ENCODE measurements at regions not wholly inside any gene's neighbourhood (a gene's known extent, or its start where the extent isn't known, plus 50 kb on each side); places are given as distances from the start of the nearest gene placed in this dataset.

DNA sequence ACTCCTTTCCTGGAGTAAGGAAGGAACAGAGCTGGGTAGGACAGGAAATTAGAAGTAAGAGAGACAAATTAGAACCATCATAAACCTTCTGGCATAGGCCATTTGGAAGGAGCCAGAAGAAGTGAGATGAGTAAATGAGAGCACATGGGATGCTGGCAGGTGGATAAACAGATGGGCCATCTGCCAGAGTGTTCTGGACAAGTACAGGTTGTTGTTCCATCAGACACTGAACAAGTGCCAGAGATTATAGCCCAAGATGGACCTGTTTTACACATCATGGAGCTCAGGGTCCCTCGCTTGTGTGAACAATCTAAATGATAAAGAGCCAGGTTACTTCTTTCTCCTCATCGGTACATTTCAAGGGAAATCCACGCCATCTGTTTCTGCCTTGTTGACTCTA, 200.3 kb downstream of the HHIPL2 start:
- Histone ChIP-seq H3K36me3 (no peaks in the 10 kb centered on the region), H3K9me3 (ENCODE audit: severe bottlenecking) (no peaks in the 10 kb centered on the region), H3K4me3 (ENCODE audit: low read depth, low read length) (no peak overlapping the region), H3K27me3 (ENCODE audit: insufficient read depth, low read depth, severe bottlenecking) (no peaks in the 10 kb centered on the region), H3K27ac (no peak overlapping the region)
- no peak for DNase-seq
- TF ChIP-seq CTCF (IDR thresholded peaks at IDR 0.05; ENCODE audit: low read depth, low read length): no peak

- no peaks in the 10 kb centered on the region for H3K36me3 ChIP-seq
- no peak overlapping the region for H3K4me3 ChIP-seq (ENCODE audit: low read depth, low read length)
- H3K27ac ChIP-seq: no peak overlapping the region
- H3K9me3 ChIP-seq (ENCODE audit: severe bottlenecking): no peaks in the 10 kb centered on the region
- no peak for TF ChIP-seq CTCF (IDR thresholded peaks at IDR 0.05; ENCODE audit: low read depth, low read length)
- DNase-seq: no peak
- no peaks in the 10 kb centered on the region for H3K27me3 ChIP-seq (ENCODE audit: insufficient read depth, low read depth, severe bottlenecking)
Measured at GRCh38 chr1:222346955-222347354, 200.9 kb downstream of the HHIPL2 start.

- no peaks in the 10 kb centered on the region for H3K27me3 ChIP-seq (ENCODE audit: insufficient read depth, low read depth, severe bottlenecking)
- no peak overlapping the region for H3K4me3 ChIP-seq (ENCODE audit: low read depth, low read length)
- H3K9me3 ChIP-seq (ENCODE audit: severe bottlenecking): no peaks in the 10 kb centered on the region
- H3K36me3 ChIP-seq: no peaks in the 10 kb centered on the region
- no peak for TF ChIP-seq CTCF (IDR thresholded peaks at IDR 0.05; ENCODE audit: low read depth, low read length)
- H3K27ac ChIP-seq: no peak overlapping the region
- DNase-seq: no peak
Measured at GRCh38 chr1:222339376-222339947, 208.4 kb downstream of the HHIPL2 start.

GRCh38 chr1:222335586-222335985, 212.3 kb downstream of the HHIPL2 start:
- no peak for TF ChIP-seq CTCF (IDR thresholded peaks at IDR 0.05; ENCODE audit: low read depth, low read length)
- Histone ChIP-seq H3K27ac (no peak overlapping the region), H3K27me3 (ENCODE audit: insufficient read depth, low read depth, severe bottlenecking) (no peaks in the 10 kb centered on the region), H3K4me3 (ENCODE audit: low read depth, low read length) (no peak overlapping the region), H3K9me3 (ENCODE audit: severe bottlenecking) (no peaks in the 10 kb centered on the region), H3K36me3 (no peaks in the 10 kb centered on the region)
- no peak for DNase-seq

- no peak for TF ChIP-seq CTCF (IDR thresholded peaks at IDR 0.05; ENCODE audit: low read depth, low read length)
- Histone ChIP-seq H3K9me3 (ENCODE audit: severe bottlenecking) (no peaks in the 10 kb centered on the region), H3K27ac (no peak overlapping the region), H3K27me3 (ENCODE audit: insufficient read depth, low read depth, severe bottlenecking) (no peaks in the 10 kb centered on the region), H3K36me3 (no peaks in the 10 kb centered on the region), H3K4me3 (ENCODE audit: low read depth, low read length) (no peak overlapping the region)
- no peak for DNase-seq
Measured at GRCh38 chr1:222334026-222334680, 213.8 kb downstream of the HHIPL2 start.

GRCh38 chr1:222331765-222332164, 216.1 kb downstream of the HHIPL2 start:
- Histone ChIP-seq H3K36me3 (no peaks in the 10 kb centered on the region), H3K4me3 (ENCODE audit: low read depth, low read length) (no peak overlapping the region), H3K27me3 (ENCODE audit: insufficient read depth, low read depth, severe bottlenecking) (no peaks in the 10 kb centered on the region), H3K27ac (no peak overlapping the region), H3K9me3 (ENCODE audit: severe bottlenecking) (no peaks in the 10 kb centered on the region)
- no peak for TF ChIP-seq CTCF (IDR thresholded peaks at IDR 0.05; ENCODE audit: low read depth, low read length)
- no peak for DNase-seq
